D721Med (cell line): ENCODE measurements at regions not wholly inside any gene's neighbourhood (a gene's known extent, or its start where the extent isn't known, plus 50 kb on each side); places are given as distances from the start of the nearest gene placed in this dataset.

Experiments used
- DNase-seq: peaks from one replicate; pipeline ENCODE4 v3.0.0; 2011; ENCODE audit warnings: low spot score; ENCODE audit not compliant: insufficient read length
- FAIRE-seq: peaks from 2 replicates; lab custom pipeline; 2011; peaks lifted over from hg19 to GRCh38; lab: Jason Lieb, UNC
- CTCF ChIP-seq: IDR thresholded peaks from 2 replicates; pipeline ENCODE4 v1.5.1; 2012; ENCODE audit warnings: mild to moderate bottlenecking, control low read depth; ENCODE audit not compliant: insufficient read depth; ENCODE audit errors: missing control alignments

- TF ChIP-seq CTCF: peak; percentile 44
- FAIRE-seq: no peak
- DNase-seq: no peak
Measured at GRCh38 chr6:76682842-76683241, 610.4 kb upstream of the IMPG1 start.

- FAIRE-seq: no peak
- no peak for DNase-seq
- no peak for TF ChIP-seq CTCF
Measured at GRCh38 chr6:76681781-76682180, 609.3 kb upstream of the IMPG1 start.

- FAIRE-seq (no peak), DNase-seq (no peak)
- TF ChIP-seq CTCF: no peak
Measured at GRCh38 chr6:76677017-76677416, 604.6 kb upstream of the IMPG1 start.

GRCh38 chr6:76671751-76672150 is 599.3 kb upstream of the IMPG1 start:
- no peak for DNase-seq
- TF ChIP-seq CTCF: no peak
- FAIRE-seq: no peak

GRCh38 chr6:76644231-76644630 is 571.8 kb upstream of the IMPG1 start:
- no peak for TF ChIP-seq CTCF
- FAIRE-seq (no peak), DNase-seq (no peak)

- DNase-seq (no peak), FAIRE-seq (no peak)
- TF ChIP-seq CTCF: no peak
Measured at GRCh38 chr6:76639941-76640340, 567.5 kb upstream of the IMPG1 start.

- TF ChIP-seq CTCF: no peak
- FAIRE-seq: no peak
- DNase-seq: no peak
Measured at GRCh38 chr6:76634695-76635094, 562.2 kb upstream of the IMPG1 start.
